Tibial nerve (tissue), 4 donors: ENCODE measurements at regions not wholly inside any gene's neighbourhood (a gene's known extent, or its start where the extent isn't known, plus 50 kb on each side); places are given as distances from the start of the nearest gene placed in this dataset.

Experiments used
- DNase-seq, 2 donors: peaks; one replicate each; pipeline ENCODE4 v3.0.0-alpha.2; 2019; ENCODE audit warnings: low spot score in 2 of 2
- H3K27ac ChIP-seq, 4 donors: fragments of 200-600 bp; sonication (generic) in 3 of 4; one replicate each; pipeline ENCODE4 v1.5.1; 2017 to 2019; ENCODE audit warnings: mild to moderate bottlenecking in 1 of 4
- H3K27me3 ChIP-seq, 2 donors: fragments of 200-600 bp; sonication (generic) in 1 of 2; one replicate each; pipeline versions ENCODE4 v1.5.1 to v1.6.0; 2017 to 2019
- H3K36me3 ChIP-seq, 3 donors: fragments of 200-600 bp; sonication (generic); one replicate each; pipeline ENCODE4 v1.5.1; 2018 to 2019
- H3K4me1 ChIP-seq, 4 donors: fragments of 200-600 bp; sonication (generic) in 3 of 4; one replicate each; pipeline ENCODE4 v1.5.1; 2017 to 2019
- H3K4me3 ChIP-seq, 4 donors: fragments of 200-600 bp; sonication (generic) in 3 of 4; one replicate each; pipeline ENCODE4 v1.5.1; 2017 to 2019; ENCODE audit warnings: mild to moderate bottlenecking in 1 of 4, moderate library complexity in 1 of 4
- H3K9me3 ChIP-seq, 4 donors: fragments of 200-600 bp; sonication (generic) in 3 of 4; one replicate each; pipeline ENCODE4 v1.5.1; 2017 to 2019
- CTCF ChIP-seq, 5 experiments: fragments of 200-600 bp in 3 of 5; fragments of 450-650 bp in 2 of 5; sonication (generic) in 3 of 5; IDR thresholded peaks; one replicate each; pipeline ENCODE4 v1.5.1; 2016 to 2019; ENCODE audit warnings: antibody characterized with exemption in 5 of 5, mild to moderate bottlenecking in 3 of 5, moderate library complexity in 2 of 5
- EP300 ChIP-seq, 2 donors: sonication (generic); formaldehyde crosslinking; IDR thresholded peaks; one replicate each; pipeline ENCODE4 v1.6.1; 2017; ENCODE audit warnings: antibody characterized with exemption in 2 of 2, mild to moderate bottlenecking in 1 of 2
- POLR2A ChIP-seq, 2 donors: fragments of 450-650 bp; IDR thresholded peaks; one replicate each; pipeline ENCODE4 v1.6.1; 2017; ENCODE audit warnings: antibody characterized with exemption in 2 of 2, mild to moderate bottlenecking in 2 of 2, moderate library complexity in 2 of 2
- WGBS, 2 donors: methylation state at CpG; one replicate each; pipeline ENCODE4 v1.1.5; 2018; 5-methylcytosine and 5-hydroxymethylcytosine counted together

GRCh38 chr22:25482091-25482760 lies 82.2 kb upstream of the GRK3 start:
- WGBS, 2 donors, result 95 to 96% methylated on average over 5 of the region's 5 CpGs
- Histone ChIP-seq H3K4me1 (no peaks in the 10 kb centered on the region), H3K27me3 (no peaks in the 10 kb centered on the region), H3K36me3 (peaks cover 0 to 47% (median 0%) of the 10 kb centered on the region in 3 donors), H3K4me3 (no peak overlapping the region), H3K27ac (no peak overlapping the region), H3K9me3 (no peaks in the 10 kb centered on the region)
- DNase-seq, result no peak
- TF ChIP-seq POLR2A (IDR thresholded peaks at IDR 0.05) (no peak), EP300 (IDR thresholded peaks at IDR 0.05) (no peak), CTCF (IDR thresholded peaks at IDR 0.05) (no peak)

GRCh38 chr22:25482868-25483639 lies 81.4 kb upstream of the GRK3 start:
- Histone ChIP-seq H3K36me3 (peaks cover 0 to 39% (median 0%) of the 10 kb centered on the region in 3 donors), H3K4me3 (no peak overlapping the region), H3K4me1 (peaks cover 0 to 2% (median 0%) of the 10 kb centered on the region in 4 donors), H3K27ac (no peak overlapping the region), H3K27me3 (no peaks in the 10 kb centered on the region), H3K9me3 (no peaks in the 10 kb centered on the region)
- 62 to 77% methylated on average over 3 of the region's 3 CpGs for WGBS, 2 donors
- DNase-seq, result no peak
- TF ChIP-seq CTCF (IDR thresholded peaks at IDR 0.05) (no peak), EP300 (IDR thresholded peaks at IDR 0.05) (no peak), POLR2A (IDR thresholded peaks at IDR 0.05) (no peak)

- TF ChIP-seq POLR2A (IDR thresholded peaks at IDR 0.05), result no peak
- TF ChIP-seq CTCF (IDR thresholded peaks at IDR 0.05), result no peak
- TF ChIP-seq EP300 (IDR thresholded peaks at IDR 0.05), result no peak
- no peak overlapping the region for H3K27ac ChIP-seq
- 95 to 100% methylated on average over 1 of the region's 1 CpG for WGBS, 2 donors
- peaks cover 0 to 40% (median 0%) of the 10 kb centered on the region in 3 donors for H3K36me3 ChIP-seq
- no peak overlapping the region for H3K4me3 ChIP-seq
- H3K4me1 ChIP-seq, result peaks cover 0 to 9% (median 0%) of the 10 kb centered on the region in 4 donors
- no peaks in the 10 kb centered on the region for H3K27me3 ChIP-seq
- no peak for DNase-seq
- no peaks in the 10 kb centered on the region for H3K9me3 ChIP-seq
Measured at GRCh38 chr22:25483931-25484330, 80.5 kb upstream of the GRK3 start.

GRCh38 chr22:25484521-25485315 lies 79.8 kb upstream of the GRK3 start:
- WGBS, 2 donors, result 83 to 89% methylated on average over 3 of the region's 3 CpGs
- DNase-seq, result no peak
- no peaks in the 10 kb centered on the region for H3K27me3 ChIP-seq
- H3K4me1 ChIP-seq, result peaks cover 0 to 9% (median 0%) of the 10 kb centered on the region in 4 donors
- no peak for TF ChIP-seq CTCF (IDR thresholded peaks at IDR 0.05)
- TF ChIP-seq POLR2A (IDR thresholded peaks at IDR 0.05), result no peak
- TF ChIP-seq EP300 (IDR thresholded peaks at IDR 0.05), result no peak
- no peak overlapping the region for H3K27ac ChIP-seq
- no peak overlapping the region for H3K4me3 ChIP-seq
- H3K9me3 ChIP-seq, result no peaks in the 10 kb centered on the region
- peaks cover 0 to 48% (median 0%) of the 10 kb centered on the region in 3 donors for H3K36me3 ChIP-seq
